ENCODE measurements at regions not wholly inside any gene's neighbourhood (a gene's known extent, or its start where the extent isn't known, plus 50 kb on each side); places are given as distances from the start of the nearest gene placed in this dataset.

DNA sequence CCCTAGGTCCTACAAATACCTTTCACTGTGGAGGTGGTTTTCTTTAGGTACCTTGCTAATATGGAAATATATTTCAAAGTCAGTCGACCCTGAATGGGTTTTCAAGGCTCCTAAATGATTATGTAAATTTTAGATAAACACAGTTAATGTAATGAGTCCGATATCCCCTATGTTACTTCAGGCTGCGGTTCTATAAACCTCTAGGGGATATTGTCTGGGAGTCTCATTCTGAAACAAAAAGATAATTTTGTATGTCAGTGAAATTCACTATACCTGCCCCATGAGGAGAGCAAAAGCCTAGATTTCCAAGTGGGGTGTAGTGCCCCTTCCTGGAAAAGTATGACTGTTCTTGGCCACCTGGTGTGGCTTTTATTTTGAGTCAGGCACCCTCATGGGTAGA, 377.3 kb downstream of the ICE1 start:
- no peaks in the 10 kb centered on the region for H3K9me3 ChIP-seq (ENCODE audit: low read length)
- no peaks in the 10 kb centered on the region for H3K27me3 ChIP-seq (ENCODE audit: insufficient read depth, low read depth, low read length)
- H2AFZ ChIP-seq (ENCODE audit: low read depth, low read length), result no peak overlapping the region
- H3F3A ChIP-seq (ENCODE audit: insufficient read depth, low read length, poor library complexity, severe bottlenecking), result no peaks in the 10 kb centered on the region
- H3K36me3 ChIP-seq (ENCODE audit: insufficient read depth, low read length), result no peaks in the 10 kb centered on the region
- no peak overlapping the region for H3K27ac ChIP-seq (ENCODE audit: low read length)
- H3K4me3 ChIP-seq (ENCODE audit: low read length), result no peak overlapping the region
- H3K9ac ChIP-seq (ENCODE audit: low read length), result no peak overlapping the region
- TF ChIP-seq, protein P1, sequence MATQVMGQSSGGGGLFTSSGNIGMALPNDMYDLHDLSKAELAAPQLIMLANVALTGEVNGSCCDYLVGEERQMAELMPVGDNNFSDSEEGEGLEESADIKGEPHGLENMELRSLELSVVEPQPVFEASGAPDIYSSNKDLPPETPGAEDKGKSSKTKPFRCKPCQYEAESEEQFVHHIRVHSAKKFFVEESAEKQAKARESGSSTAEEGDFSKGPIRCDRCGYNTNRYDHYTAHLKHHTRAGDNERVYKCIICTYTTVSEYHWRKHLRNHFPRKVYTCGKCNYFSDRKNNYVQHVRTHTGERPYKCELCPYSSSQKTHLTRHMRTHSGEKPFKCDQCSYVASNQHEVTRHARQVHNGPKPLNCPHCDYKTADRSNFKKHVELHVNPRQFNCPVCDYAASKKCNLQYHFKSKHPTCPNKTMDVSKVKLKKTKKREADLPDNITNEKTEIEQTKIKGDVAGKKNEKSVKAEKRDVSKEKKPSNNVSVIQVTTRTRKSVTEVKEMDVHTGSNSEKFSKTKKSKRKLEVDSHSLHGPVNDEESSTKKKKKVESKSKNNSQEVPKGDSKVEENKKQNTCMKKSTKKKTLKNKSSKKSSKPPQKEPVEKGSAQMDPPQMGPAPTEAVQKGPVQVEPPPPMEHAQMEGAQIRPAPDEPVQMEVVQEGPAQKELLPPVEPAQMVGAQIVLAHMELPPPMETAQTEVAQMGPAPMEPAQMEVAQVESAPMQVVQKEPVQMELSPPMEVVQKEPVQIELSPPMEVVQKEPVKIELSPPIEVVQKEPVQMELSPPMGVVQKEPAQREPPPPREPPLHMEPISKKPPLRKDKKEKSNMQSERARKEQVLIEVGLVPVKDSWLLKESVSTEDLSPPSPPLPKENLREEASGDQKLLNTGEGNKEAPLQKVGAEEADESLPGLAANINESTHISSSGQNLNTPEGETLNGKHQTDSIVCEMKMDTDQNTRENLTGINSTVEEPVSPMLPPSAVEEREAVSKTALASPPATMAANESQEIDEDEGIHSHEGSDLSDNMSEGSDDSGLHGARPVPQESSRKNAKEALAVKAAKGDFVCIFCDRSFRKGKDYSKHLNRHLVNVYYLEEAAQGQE (IDR thresholded peaks at IDR 0.05; ENCODE audit: borderline replicate concordance), result no peak
- H3K9me2 ChIP-seq (ENCODE audit: insufficient read depth, low read length), result no peaks in the 10 kb centered on the region
- no peaks in the 10 kb centered on the region for H4K20me1 ChIP-seq (ENCODE audit: insufficient read depth)
- no peaks in the 10 kb centered on the region for H3K79me2 ChIP-seq (replicated peaks; ENCODE audit: insufficient read depth, low read length)
- no peak overlapping the region for H3K4me2 ChIP-seq (ENCODE audit: low read length)

DNA sequence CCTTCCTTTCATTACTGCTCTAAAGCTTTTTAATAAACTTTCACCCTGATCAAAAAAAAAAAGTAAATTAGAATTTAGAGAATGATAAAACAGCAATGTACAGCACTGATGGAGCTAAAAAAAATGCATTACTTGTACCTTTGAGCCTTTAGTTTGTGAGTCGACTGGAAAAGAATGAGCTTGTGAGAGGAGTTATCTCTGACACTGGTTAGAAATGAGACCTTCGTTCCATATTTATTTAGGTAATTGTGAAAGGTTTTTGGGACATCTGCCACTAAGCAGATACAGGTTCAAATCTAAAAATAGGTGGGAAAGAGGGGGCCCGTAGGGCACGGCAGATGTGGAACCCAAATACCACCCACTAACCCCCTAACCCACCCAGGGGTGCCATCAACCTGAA, 376.8 kb downstream of the ICE1 start:
- Histone ChIP-seq H3K36me3 (ENCODE audit: insufficient read depth, low read length) (no peaks in the 10 kb centered on the region), H3K27ac (ENCODE audit: low read length) (no peak overlapping the region), H3K4me2 (ENCODE audit: low read length) (no peak overlapping the region), H3K4me3 (ENCODE audit: low read length) (no peak overlapping the region), H3K27me3 (ENCODE audit: insufficient read depth, low read depth, low read length) (no peaks in the 10 kb centered on the region), H3K9ac (ENCODE audit: low read length) (no peak overlapping the region), H2AFZ (ENCODE audit: low read depth, low read length) (no peak overlapping the region), H3F3A (ENCODE audit: insufficient read depth, low read length, poor library complexity, severe bottlenecking) (no peaks in the 10 kb centered on the region), H3K79me2 (replicated peaks; ENCODE audit: insufficient read depth, low read length) (no peaks in the 10 kb centered on the region), H3K9me2 (ENCODE audit: insufficient read depth, low read length) (no peaks in the 10 kb centered on the region), H4K20me1 (ENCODE audit: insufficient read depth) (no peaks in the 10 kb centered on the region), H3K9me3 (ENCODE audit: low read length) (no peaks in the 10 kb centered on the region)
- TF ChIP-seq MXI1 (conservative IDR thresholded peaks at IDR 0.05; ENCODE audit: poor library complexity, severe bottlenecking) (no peak), POLR2AphosphoS5 (IDR thresholded peaks at IDR 0.05) (no peak), EZH2 (IDR thresholded peaks at IDR 0.05; ENCODE audit: borderline replicate concordance, insufficient read depth, low read length, poor library complexity, severe bottlenecking) (no peak), EP300 (conservative IDR thresholded peaks at IDR 0.05; ENCODE audit: poor library complexity, severe bottlenecking) (no peak), SMC3 (conservative IDR thresholded peaks at IDR 0.05; ENCODE audit: poor library complexity) (no peak), TAF1 (IDR thresholded peaks at IDR 0.05; ENCODE audit: low read depth) (no peak), RAD21 (conservative IDR thresholded peaks at IDR 0.05) (no peak)
- TF ChIP-seq, protein P2, sequence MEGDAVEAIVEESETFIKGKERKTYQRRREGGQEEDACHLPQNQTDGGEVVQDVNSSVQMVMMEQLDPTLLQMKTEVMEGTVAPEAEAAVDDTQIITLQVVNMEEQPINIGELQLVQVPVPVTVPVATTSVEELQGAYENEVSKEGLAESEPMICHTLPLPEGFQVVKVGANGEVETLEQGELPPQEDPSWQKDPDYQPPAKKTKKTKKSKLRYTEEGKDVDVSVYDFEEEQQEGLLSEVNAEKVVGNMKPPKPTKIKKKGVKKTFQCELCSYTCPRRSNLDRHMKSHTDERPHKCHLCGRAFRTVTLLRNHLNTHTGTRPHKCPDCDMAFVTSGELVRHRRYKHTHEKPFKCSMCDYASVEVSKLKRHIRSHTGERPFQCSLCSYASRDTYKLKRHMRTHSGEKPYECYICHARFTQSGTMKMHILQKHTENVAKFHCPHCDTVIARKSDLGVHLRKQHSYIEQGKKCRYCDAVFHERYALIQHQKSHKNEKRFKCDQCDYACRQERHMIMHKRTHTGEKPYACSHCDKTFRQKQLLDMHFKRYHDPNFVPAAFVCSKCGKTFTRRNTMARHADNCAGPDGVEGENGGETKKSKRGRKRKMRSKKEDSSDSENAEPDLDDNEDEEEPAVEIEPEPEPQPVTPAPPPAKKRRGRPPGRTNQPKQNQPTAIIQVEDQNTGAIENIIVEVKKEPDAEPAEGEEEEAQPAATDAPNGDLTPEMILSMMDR (IDR thresholded peaks at IDR 0.05; ENCODE audit: poor library complexity, severe bottlenecking), result no peak
- TF ChIP-seq, protein P1 (IDR thresholded peaks at IDR 0.05; ENCODE audit: borderline replicate concordance), result no peak

Measured in neural cell (in vitro differentiated cells).